DND-41 (cell line): ENCODE measurements at regions not wholly inside any gene's neighbourhood (a gene's known extent, or its start where the extent isn't known, plus 50 kb on each side); places are given as distances from the start of the nearest gene placed in this dataset.

Experiments used
- ATAC-seq: fragments of 200-7000 bp; cut with Tn5 transposase; 3 replicates; pipeline ENCODE4 v1.9.1; 2021; ENCODE audit warnings: low read depth; ENCODE audit not compliant: insufficient read depth
- DNase-seq: peaks from one replicate; pipeline ENCODE4 v3.0.0-alpha.2; 2020
- H2AFZ ChIP-seq: 2 replicates; pipeline ENCODE4 v1.6.0; 2012; ENCODE audit warnings: low read depth, low read length
- H3K27ac ChIP-seq: 2 replicates; pipeline ENCODE4 v1.5.1; 2012; ENCODE audit warnings: low read length, inconsistent platforms
- H3K27me3 ChIP-seq: fragments of 200-600 bp; sonication (generic); 2 replicates; pipeline ENCODE4 v1.6.0; 2012; ENCODE audit warnings: low read length, mild to moderate bottlenecking, inconsistent platforms; ENCODE audit not compliant: insufficient read depth, poor library complexity
- H3K36me3 ChIP-seq: 2 replicates; pipeline ENCODE4 v1.5.1; 2012; ENCODE audit warnings: low read length, inconsistent platforms; ENCODE audit not compliant: insufficient read depth
- H3K4me1 ChIP-seq: 2 replicates; pipeline ENCODE4 v1.5.1; 2012; ENCODE audit warnings: mild to moderate bottlenecking, low read length; ENCODE audit not compliant: insufficient read depth
- H3K4me2 ChIP-seq: 2 replicates; pipeline ENCODE4 v1.6.0; 2012; ENCODE audit warnings: mild to moderate bottlenecking, moderate library complexity, low read length, inconsistent platforms; ENCODE audit not compliant: insufficient read depth
- H3K4me3 ChIP-seq, 2 experiments: fragments of 200-600 bp in 1 of 2; shearing (Covaris generic) in 1 of 2; 2 replicates each; pipeline ENCODE4 v1.5.1; 2012 to 2016; ENCODE audit warnings: inconsistent platforms in 2 of 2, low read length in 2 of 2, mild to moderate bottlenecking in 2 of 2, low read depth in 1 of 2, moderate library complexity in 1 of 2
- H3K79me2 ChIP-seq: 2 replicates; pipeline ENCODE4 v1.6.0; 2012; ENCODE audit warnings: low read length, inconsistent platforms; ENCODE audit not compliant: insufficient read depth
- H3K9ac ChIP-seq: 2 replicates; pipeline ENCODE4 v1.6.0; 2012; ENCODE audit warnings: low read depth, mild to moderate bottlenecking, inconsistent platforms, low read length, moderate library complexity
- H3K9me3 ChIP-seq: 2 replicates; pipeline ENCODE4 v1.5.1; 2012; ENCODE audit warnings: low read length, moderate library complexity, mild to moderate bottlenecking, inconsistent platforms; ENCODE audit not compliant: insufficient read depth, severe bottlenecking
- H4K20me1 ChIP-seq: 2 replicates; pipeline ENCODE4 v1.6.0; 2012; ENCODE audit warnings: low read length; ENCODE audit not compliant: insufficient read depth
- EZH2 ChIP-seq: IDR thresholded peaks from 3 replicates; pipeline ENCODE4 v1.6.1; 2012; ENCODE audit warnings: borderline replicate concordance, low read depth, mild to moderate bottlenecking, moderate library complexity, low read length, inconsistent platforms; ENCODE audit not compliant: severe bottlenecking
- TF ChIP-seq, protein P1 (sequence below): IDR thresholded peaks from 2 replicates; pipeline ENCODE4 v1.5.1; 2012; ENCODE audit warnings: borderline replicate concordance, low read length, moderate library complexity, mild to moderate bottlenecking; ENCODE audit not compliant: poor library complexity, severe bottlenecking; ENCODE audit errors: extremely low read depth

DNA sequence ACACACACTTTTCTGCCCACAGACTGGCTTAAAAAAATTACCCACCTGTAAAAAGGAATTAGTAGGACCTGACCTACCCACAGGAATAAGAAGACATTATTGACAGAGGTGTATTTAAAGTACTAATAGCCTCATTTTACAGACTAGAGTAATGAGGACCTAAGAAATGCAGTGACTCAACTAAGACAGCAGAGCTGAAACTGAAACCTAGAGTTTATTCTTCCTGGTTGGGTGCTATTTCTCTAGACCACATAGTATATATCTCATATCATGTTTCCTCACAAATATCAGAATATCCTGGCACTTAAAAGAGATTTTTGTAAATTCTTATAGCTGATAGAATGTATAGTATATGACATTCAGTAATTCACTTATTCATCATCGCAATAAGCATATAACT lies 435.0 kb downstream of the MAGEE1 start:
- Histone ChIP-seq H3K79me2 (no peaks in the 10 kb centered on the region), H3K9ac (no peak overlapping the region), H3K4me3 (no peak overlapping the region), H3K4me1 (no peaks in the 10 kb centered on the region), H3K27ac (no peak overlapping the region), H3K36me3 (no peaks in the 10 kb centered on the region), H3K4me2 (no peak overlapping the region), H3K9me3 (no peaks in the 10 kb centered on the region), H4K20me1 (no peaks in the 10 kb centered on the region), H2AFZ (no peak overlapping the region), H3K27me3 (no peaks in the 10 kb centered on the region)
- no peak for TF ChIP-seq EZH2
- TF ChIP-seq, protein P1, sequence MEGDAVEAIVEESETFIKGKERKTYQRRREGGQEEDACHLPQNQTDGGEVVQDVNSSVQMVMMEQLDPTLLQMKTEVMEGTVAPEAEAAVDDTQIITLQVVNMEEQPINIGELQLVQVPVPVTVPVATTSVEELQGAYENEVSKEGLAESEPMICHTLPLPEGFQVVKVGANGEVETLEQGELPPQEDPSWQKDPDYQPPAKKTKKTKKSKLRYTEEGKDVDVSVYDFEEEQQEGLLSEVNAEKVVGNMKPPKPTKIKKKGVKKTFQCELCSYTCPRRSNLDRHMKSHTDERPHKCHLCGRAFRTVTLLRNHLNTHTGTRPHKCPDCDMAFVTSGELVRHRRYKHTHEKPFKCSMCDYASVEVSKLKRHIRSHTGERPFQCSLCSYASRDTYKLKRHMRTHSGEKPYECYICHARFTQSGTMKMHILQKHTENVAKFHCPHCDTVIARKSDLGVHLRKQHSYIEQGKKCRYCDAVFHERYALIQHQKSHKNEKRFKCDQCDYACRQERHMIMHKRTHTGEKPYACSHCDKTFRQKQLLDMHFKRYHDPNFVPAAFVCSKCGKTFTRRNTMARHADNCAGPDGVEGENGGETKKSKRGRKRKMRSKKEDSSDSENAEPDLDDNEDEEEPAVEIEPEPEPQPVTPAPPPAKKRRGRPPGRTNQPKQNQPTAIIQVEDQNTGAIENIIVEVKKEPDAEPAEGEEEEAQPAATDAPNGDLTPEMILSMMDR = no peak
- DNase-seq (no peak), ATAC-seq (no peak)

DNA sequence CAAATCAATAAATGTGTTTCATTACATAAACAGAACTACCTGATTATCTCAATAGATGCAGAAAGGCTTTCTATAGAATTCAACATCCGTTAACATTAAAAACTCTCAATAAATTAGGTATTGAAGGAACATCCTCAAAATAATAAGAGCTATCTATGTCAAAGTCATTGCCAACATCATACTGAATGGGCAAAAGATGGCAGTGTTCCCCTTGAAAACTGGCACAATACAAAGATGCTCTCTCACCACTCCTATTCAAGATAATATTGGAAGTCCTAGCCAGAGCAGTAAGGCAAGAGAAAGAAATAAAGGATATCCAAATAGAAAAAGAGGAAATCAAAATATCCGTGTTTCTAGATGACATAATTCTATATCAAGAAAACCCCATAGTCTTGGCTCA lies 466.4 kb downstream of the MAGEE1 start:
- no peaks in the 10 kb centered on the region for H3K4me1 ChIP-seq
- TF ChIP-seq, protein P1 = no peak
- no peak for TF ChIP-seq EZH2
- H3K27ac ChIP-seq = no peak overlapping the region
- no peaks in the 10 kb centered on the region for H3K9me3 ChIP-seq
- H3K36me3 ChIP-seq = no peaks in the 10 kb centered on the region
- H2AFZ ChIP-seq = no peak overlapping the region
- H3K27me3 ChIP-seq = no peaks in the 10 kb centered on the region
- ATAC-seq (no peak), DNase-seq (no peak)
- no peaks in the 10 kb centered on the region for H4K20me1 ChIP-seq
- H3K9ac ChIP-seq = no peak overlapping the region
- H3K4me2 ChIP-seq = no peak overlapping the region
- H3K79me2 ChIP-seq = no peaks in the 10 kb centered on the region
- no peak overlapping the region for H3K4me3 ChIP-seq

DNA sequence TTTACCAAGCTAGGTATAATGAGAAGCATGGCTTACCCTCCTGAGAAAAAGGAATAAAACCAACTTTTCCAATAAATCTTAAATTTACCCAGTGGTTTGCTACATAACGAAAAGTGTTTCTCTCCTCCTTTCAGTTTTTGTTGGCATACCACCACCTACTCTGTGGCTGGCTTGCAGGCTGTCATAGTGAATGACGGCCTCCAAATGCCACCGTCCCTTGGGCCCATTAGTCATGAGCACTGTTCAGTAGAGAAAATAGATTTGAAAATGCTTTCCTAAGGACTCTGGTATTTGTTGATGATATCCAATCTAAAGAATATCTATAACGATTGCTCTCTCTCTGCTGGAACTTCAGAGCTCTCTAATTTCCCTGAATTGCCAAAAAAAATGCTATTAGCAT lies 488.3 kb downstream of the MAGEE1 start:
- Histone ChIP-seq H3K27me3 (no peaks in the 10 kb centered on the region), H3K4me3 (no peak overlapping the region), H2AFZ (no peak overlapping the region), H3K36me3 (no peaks in the 10 kb centered on the region), H3K9ac (no peak overlapping the region), H3K27ac (no peak overlapping the region), H3K79me2 (no peaks in the 10 kb centered on the region), H3K4me2 (no peak overlapping the region), H4K20me1 (no peaks in the 10 kb centered on the region), H3K4me1 (no peaks in the 10 kb centered on the region), H3K9me3 (no peaks in the 10 kb centered on the region)
- DNase-seq (no peak), ATAC-seq (no peak)
- TF ChIP-seq, protein P1 = no peak
- TF ChIP-seq EZH2 = no peak

DNA sequence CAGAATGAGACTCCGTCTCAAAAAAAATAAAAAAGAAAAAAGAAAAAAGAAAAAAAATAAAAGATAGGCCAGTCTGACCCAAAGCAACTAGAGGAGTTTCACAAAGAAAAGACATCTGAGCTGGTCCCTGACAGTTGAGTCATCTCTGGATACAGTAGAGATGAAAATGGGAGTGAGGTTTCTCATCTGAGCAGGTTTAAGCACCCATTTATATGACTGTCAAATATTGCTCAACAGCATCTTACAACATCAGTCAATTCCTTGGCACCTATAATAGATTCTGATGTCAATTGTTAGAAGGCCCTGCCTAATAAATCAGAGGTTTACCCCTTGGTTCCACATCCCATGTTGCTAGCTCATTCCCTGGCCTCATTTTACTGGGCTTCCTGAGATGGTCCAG lies 490.5 kb downstream of the MAGEE1 start:
- TF ChIP-seq, protein P1 = no peak
- TF ChIP-seq EZH2 = no peak
- H3K79me2 ChIP-seq = no peaks in the 10 kb centered on the region
- H3K9me3 ChIP-seq = no peaks in the 10 kb centered on the region
- no peaks in the 10 kb centered on the region for H4K20me1 ChIP-seq
- no peaks in the 10 kb centered on the region for H3K4me1 ChIP-seq
- no peak overlapping the region for H2AFZ ChIP-seq
- no peak overlapping the region for H3K9ac ChIP-seq
- no peaks in the 10 kb centered on the region for H3K27me3 ChIP-seq
- no peak overlapping the region for H3K4me3 ChIP-seq
- H3K4me2 ChIP-seq = no peak overlapping the region
- no peaks in the 10 kb centered on the region for H3K36me3 ChIP-seq
- no peak for ATAC-seq
- DNase-seq = no peak
- H3K27ac ChIP-seq = no peak overlapping the region
